ENCODE measurements at regions not wholly inside any gene's neighbourhood (a gene's known extent, or its start where the extent isn't known, plus 50 kb on each side); places are given as distances from the start of the nearest gene placed in this dataset.

GRCh38 chr2:60064687-60065389 is 488.6 kb downstream of the BCL11A start:
- no peak for TF ChIP-seq POLR2AphosphoS5 (IDR thresholded peaks at IDR 0.05; ENCODE audit: low read length)
- TF ChIP-seq, protein P1, sequence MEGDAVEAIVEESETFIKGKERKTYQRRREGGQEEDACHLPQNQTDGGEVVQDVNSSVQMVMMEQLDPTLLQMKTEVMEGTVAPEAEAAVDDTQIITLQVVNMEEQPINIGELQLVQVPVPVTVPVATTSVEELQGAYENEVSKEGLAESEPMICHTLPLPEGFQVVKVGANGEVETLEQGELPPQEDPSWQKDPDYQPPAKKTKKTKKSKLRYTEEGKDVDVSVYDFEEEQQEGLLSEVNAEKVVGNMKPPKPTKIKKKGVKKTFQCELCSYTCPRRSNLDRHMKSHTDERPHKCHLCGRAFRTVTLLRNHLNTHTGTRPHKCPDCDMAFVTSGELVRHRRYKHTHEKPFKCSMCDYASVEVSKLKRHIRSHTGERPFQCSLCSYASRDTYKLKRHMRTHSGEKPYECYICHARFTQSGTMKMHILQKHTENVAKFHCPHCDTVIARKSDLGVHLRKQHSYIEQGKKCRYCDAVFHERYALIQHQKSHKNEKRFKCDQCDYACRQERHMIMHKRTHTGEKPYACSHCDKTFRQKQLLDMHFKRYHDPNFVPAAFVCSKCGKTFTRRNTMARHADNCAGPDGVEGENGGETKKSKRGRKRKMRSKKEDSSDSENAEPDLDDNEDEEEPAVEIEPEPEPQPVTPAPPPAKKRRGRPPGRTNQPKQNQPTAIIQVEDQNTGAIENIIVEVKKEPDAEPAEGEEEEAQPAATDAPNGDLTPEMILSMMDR (IDR thresholded peaks at IDR 0.05 in 2 of 3, conservative IDR thresholded peaks at IDR 0.05 in 1 of 3; ENCODE audit: control insufficient read depth in 2 of 3, extremely low read depth in 1 of 3, insufficient read depth in 1 of 3, low read depth in 3 of 3, low read length in 3 of 3), result no peak
- no peak for TF ChIP-seq RBBP5 (conservative IDR thresholded peaks at IDR 0.05)
- TF ChIP-seq POLR2AphosphoS2 (IDR thresholded peaks at IDR 0.05; ENCODE audit: low read depth, low read length), result no peak
- no peak for TF ChIP-seq SREBF2 (IDR thresholded peaks at IDR 0.05; ENCODE audit: low read length)
- no peak for TF ChIP-seq EZH2 (IDR thresholded peaks at IDR 0.05; ENCODE audit: borderline replicate concordance, control insufficient read depth, low read depth, low read length)

Measured in GM12878 (cell line).